NCI-H2107 treated with DMSO at 0.1 percent for 48 hours (cell line): ENCODE measurements at regions not wholly inside any gene's neighbourhood (a gene's known extent, or its start where the extent isn't known, plus 50 kb on each side); places are given as distances from the start of the nearest gene placed in this dataset.
"Not testable (repeated sequence)": the region's sequence is repeated elsewhere in the genome, so short reads cannot be mapped to it uniquely, and the experiment has no call there.

ENCODE experiments used
- DNase-seq: peaks from one replicate; lab custom pipeline; 2025; ENCODE audit not compliant: unreplicated experiment; lab: John Stamatoyannopoulos, UW

DNA sequence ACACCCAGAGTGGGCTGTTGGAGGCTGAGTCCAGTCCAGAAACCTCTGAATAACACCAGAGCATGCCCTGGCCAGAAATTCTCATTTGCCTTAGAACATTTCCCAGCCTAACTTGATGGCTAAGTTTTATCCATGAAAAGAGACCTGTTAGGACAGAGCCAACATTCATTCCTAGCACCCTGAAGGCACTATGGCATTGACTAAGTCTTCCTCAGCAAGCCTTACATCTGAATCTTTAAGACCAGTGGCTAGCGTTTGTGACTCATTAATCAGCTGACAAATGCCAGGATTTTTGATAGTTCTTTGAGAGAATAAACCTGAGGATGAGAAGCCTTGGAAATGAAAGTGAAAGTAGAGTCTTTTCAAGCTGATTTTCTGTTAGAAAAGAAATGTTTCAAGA, 1087.1 kb upstream of the ALCAM start:
- DNase-seq = no peak

DNA sequence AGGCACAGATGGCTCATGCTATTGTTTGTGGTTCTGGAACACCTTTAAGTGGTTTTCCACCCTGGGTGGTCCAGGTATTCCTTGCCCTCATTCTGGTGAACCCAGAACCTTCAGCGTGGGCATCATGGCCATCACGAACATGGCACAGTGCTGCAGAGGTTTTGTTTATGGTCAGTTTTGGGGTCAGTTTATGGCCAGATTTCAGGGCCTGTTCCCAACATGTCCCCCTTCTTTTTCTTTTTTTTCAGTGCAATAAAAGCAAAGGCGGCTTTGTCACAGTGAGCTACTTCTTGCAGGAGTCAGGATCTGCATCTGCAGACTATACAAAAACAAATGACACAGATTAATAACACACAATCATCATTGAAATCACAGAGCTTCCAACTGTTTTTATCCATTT, 1085.0 kb upstream of the ALCAM start:
- DNase-seq = no peak

DNA sequence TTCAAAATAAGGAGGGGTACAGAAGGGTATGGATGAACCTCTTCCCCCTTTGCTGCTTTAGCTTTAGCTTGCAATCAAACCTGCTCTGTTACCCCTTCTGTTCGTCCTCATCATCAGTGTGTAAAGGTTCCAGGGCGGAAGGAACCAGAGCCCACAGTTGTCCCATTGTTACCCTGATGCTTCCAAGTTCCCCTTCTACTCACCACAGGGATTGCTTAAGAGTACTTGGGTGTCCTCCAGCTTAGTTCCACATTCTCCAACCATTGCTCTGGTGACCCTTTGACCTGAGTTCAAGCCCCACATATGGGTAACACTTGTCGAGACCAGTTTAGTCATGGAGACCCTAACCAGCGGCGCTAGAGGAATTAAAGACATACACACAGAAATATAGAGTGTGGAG, 1080.1 kb upstream of the ALCAM start:
- DNase-seq = no peak

DNA sequence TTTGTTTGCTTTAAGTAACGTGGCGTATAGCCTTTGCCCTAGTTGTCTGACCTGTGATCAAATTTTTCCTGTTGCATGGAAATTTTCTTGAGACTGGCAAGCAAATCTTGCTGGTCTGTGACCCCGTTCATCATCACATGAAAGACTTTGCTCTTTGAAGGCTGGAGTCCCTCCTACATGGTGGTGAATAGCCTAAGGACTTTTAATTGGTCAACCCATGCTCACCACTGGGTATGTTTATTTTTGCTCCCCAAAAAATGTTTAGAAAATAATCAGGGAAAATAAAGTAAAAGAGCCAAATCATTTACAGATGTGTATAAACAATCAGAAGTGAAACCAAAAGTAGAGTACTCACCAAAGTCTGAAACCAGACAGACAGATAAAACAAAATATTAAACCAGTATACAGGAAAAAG, 1075.3 kb upstream of the ALCAM start:
- no peak for DNase-seq

DNA sequence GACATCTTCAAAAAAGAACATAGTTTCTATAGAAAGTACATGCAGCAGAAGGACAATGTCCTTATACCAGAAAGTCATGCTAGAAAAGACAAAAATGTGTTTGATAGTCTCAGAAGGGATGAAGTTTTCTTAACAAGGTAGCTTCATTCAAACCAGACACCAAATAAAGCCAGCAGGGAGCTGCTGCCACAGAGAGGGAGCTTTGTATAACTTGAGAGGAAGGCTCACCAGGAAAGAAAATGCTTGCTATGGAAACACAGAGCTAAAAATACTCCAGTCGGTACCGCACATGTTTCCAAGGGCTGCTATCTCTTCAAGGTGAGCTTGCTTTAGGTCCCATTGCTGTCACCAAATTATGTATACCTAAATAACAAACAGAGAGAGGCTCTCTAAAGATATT, 1074.8 kb upstream of the ALCAM start:
- DNase-seq = no peak

DNA sequence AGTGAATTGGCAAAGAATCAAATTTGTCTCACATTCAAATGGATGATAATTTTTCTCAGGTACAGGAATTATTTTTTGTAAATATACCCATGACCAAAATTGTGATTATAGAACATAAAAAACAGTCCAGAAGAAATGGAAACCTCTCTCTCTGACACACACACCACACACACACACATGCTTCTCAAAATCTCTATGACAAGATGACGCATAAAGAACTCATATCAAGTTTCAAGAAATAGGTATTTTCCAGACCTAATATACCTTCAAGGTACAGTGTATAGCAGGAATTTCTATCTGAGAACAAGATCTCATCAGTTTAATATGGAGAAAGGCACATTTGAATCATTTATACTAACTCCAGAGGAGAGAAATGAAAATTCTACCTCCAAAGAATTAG, 1069.1 kb upstream of the ALCAM start:
- DNase-seq = no peak

DNA sequence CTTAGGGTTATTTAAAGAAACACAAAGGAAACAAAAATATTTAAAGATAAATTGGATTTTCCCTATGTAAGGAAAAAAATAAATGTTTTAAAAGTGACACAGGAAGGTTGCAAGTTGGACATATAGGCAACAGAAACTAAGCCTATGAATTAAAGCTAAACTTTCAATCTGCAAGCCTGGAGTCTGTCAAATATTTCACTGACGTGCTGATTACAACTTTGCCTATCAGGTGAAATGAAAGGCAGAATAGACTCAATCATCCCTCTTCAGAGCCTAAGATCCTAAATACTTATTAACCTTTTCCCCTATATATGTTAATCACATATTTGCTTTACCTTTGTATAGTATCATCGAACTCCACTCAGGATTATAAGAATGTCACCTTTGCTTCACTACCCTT, 1068.0 kb upstream of the ALCAM start:
- no peak for DNase-seq

DNA sequence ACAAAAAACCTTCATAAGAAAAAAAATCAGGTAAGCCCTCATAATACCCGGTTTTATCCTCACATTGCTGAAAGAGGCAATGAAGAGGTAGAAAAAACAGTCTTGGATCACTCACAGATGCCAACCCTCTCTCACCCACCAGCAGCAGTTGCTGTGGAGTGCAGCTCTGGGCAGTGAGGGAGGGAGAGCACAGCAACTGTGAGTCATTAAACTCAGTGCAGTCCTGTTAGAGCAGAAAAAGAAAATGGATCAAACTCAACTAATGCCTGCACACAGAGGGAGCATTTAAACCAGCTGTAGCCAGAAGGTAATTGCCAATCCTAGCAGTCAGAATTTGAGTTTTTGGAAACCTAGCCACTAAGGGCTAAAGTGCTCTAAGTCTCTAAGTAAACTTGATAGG, 1050.6 kb upstream of the ALCAM start:
- DNase-seq = no peak

DNA sequence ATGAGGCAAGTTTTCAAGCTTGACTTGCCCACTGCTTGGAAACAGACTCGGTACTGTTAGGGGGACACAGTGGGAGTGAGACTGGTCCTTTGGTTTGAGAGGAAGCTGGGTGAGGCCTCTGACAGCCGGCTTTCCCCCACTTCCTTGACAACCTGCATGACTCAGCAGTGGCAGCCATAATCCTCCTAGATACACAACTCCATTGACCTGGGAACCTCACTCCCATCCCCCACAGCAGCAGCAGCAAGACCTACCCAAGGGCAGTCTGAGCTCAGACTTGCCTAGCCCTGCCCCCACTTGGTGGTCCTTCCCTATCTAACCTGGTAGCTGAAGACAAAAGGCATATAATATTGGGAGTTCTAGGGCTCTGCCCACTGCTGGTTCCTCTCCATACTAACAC, 1043.5 kb upstream of the ALCAM start:
- DNase-seq = no peak

DNA sequence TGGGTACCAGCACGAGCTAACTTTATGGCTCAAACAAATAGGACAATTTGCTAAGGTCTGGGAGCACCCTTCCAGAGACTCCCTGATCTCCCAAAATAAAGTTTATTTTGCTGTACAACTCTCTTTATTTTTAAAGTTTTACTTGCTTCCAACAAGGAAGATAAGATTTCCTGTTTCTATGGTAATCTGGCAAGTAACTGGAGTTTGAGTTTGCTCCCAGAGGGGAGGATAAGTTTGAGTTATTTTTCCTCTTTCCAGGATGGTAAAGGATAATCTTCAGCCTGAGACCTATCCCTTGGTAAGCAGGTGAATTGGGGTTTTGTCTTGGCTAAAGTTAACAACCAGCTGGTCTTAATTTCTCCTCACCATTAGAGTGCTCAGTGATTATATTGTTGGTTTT, 1019.4 kb upstream of the ALCAM start:
- no peak for DNase-seq

DNA sequence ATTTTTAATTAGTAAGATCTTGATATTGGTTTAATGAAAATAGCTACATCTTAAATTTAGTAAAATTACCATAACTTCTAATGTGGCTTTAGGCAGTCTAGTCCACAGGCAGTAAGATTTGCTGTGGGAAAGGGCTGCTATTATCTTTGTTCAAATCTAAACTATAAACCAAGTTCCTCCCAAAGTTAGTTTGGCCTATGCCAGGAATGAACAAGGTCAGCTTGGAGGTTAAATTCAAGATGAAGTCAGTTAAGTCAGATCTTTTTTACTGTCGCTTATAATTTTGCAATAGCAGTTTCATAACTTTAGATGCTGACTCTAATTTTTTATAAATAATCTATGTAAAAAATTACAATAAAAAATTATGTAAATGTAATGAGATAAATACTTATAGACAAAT, 1016.9 kb upstream of the ALCAM start:
- DNase-seq = no peak

DNA sequence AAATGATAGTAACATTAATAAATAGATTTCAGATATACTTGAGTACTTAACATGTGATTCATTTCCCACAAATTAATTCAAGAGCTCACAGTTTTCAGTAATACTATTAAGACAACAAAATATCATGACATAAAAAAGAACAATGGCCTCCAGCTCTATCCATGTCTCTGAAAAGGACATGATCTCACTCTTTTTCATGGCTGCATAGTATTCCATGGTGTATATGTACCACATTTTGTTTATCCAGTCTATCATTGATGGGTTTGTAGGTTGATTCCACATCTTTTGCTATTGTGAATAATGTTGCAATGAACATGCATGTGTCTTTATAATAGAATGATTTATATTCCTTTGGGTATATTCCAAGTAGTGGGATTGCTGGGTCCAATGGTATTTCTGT, 1012.8 kb upstream of the ALCAM start:
- DNase-seq = no peak

DNA sequence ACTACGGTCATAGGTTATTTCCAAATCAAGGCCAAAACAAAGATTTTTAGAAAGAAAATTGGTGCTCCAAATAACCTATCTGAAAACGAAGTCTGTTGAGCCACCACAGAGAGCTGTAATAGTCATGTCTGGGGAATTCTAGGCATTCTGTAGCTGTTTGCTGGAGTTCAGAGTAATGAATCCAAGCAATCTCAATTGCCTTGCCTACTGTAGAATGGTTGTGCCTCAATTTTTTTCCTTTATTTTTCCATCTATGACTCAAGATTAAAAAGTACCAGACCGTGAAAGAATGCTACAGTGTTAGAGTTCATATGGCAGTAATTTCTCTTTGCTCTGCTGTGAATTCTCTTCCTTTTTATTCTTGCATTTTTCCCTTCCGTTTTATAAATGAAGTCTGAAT, 1007.2 kb upstream of the ALCAM start:
- DNase-seq = no peak

DNA sequence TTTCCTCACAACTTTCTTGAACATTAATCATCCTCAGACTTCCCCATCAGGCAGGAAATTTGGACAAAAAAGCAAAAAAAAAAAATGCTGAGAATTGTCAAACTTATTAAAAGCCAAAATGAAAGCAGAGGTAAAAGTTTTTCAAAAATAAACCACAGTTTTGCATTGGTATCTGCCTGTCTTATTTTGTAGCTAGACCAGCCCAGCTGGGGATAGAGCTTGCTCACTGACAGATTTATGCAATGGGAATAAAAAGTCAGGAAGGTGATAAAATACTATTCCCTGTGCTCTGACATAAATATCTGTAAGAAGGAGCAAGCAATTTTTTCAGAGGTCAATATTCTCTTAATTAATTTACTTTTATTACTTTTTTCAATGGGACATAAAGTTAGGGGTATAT, 1006.7 kb upstream of the ALCAM start:
- no peak for DNase-seq

DNA sequence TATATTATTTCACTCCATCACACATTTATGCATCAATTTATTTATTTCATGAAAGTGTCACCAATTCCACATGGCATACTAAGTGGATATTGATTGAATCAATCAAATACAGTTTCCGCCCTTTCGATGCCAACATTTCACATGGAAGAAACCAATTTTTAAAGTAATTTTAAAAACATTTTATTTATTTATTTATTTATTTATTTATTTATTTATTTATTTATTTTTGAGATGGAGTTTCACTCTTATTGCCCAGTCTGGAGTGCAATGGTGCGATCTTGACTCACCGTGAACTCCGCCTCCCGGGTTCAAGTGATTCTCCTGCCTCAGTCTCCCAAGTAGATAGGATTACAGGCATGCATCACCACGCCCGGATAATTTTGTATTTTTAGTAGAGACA, 1005.0 kb upstream of the ALCAM start:
- not testable (repeated sequence) for DNase-seq

DNA sequence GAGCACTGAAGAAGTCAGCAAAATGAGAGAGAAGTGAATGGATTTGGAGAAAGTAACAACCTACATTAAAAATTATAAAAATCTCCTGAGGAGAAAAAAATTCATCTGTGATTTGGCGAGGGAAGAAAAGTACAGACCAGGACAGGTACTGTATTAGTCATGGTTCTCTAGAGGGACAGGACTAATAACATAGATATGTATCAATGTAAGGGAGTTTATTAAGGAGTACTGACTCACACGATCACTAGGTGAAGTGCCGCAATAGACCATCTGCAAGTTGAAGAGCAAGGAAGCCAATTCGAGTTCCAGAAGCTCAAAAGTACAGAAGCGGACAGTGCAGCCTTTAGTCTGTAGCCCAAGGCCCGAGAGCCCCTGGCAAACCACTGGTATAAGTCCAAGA, 1004.4 kb upstream of the ALCAM start:
- no peak for DNase-seq

DNA sequence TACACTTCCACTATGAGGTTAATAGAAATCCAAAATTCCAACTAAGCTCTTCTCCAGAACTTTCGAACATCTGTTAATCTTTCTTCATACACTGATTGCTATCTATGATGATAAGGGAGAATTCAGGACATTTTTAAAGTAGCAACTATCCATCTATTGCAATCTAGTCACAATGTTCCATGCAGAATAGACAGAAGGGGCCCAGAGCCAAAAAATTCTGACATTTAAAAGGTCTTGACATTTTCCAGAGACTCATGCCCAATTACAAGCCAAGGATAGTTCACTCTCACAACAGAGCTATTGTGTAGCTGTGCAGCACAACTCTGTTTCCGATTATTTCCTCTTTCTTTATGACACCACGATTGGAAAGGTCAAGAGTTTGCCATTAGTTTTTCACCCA, 999.7 kb upstream of the ALCAM start:
- no peak for DNase-seq

DNA sequence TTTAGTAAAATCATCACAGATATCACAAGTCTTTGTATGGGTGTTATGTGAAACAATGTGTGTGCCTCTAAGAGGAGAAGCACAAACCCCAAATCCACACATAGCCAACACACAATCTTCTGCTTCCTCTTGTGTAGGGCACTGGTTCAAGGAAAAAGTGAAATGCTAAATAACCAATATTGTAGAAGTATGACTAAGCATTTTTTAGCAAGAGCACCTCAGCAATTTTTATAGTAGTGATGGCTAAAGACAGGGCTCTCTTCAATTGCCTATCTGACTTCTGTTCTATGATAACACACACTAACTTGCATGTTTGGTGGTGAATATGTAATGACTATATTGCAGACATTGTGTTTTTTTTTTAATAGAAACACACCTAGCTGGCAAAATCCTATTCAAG, 997.9 kb upstream of the ALCAM start:
- DNase-seq = no peak

DNA sequence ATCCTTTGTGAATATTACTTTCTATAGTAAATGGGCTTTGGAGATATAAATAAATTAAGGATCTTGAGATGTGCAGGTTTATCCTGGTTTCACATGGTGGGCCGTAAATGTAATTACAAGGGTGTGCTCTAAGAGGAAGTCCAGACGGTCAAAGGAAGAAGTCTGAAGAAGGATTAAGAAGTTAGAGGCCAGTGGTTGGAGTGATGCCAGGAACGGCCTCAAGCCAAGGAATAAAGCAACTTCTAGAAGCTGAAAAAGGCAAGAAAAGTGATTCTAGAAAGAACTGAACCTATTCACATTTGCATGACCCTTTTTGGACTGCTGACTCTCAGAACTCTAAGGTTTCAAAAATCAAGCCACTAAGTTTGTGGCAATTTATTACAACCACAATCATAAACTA, 981.3 kb upstream of the ALCAM start:
- no peak for DNase-seq

DNA sequence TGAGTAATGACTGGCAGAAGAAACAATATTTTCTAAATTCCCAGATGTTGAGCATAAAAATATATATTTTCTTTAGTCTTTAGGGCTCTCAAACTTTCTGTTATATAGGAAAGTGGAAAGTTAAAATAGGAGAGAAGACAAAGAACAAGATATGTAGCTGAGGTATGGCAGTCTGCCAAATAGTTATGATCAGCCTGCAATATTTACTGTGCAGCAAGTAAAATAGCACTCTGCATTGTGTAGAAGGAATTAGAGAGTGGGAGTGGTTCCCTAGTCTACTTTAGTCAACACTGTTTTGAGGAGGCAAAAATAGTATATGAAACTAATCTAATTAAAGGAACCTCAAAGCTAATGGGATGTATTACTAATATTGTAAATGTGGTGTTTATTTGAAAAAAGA, 978.1 kb upstream of the ALCAM start:
- DNase-seq = no peak

DNA sequence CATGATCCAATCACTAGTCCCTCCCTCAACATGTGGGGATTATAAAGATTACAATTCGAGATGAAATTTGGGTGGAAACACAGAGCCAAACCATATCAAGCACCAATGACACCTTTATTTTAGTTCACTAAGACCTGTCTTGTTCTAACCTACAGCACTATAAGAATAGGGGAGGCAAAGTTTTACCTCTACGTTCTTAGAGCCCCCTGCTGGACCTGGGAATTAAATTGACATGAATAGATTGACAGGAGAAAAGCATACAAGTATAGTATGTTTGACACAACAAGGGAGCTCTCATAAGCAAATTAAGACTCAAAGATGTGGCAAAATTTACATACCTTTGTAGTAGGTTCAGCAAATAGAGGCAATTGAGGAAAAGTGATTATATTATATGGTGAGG, 974.4 kb upstream of the ALCAM start:
- no peak for DNase-seq

DNA sequence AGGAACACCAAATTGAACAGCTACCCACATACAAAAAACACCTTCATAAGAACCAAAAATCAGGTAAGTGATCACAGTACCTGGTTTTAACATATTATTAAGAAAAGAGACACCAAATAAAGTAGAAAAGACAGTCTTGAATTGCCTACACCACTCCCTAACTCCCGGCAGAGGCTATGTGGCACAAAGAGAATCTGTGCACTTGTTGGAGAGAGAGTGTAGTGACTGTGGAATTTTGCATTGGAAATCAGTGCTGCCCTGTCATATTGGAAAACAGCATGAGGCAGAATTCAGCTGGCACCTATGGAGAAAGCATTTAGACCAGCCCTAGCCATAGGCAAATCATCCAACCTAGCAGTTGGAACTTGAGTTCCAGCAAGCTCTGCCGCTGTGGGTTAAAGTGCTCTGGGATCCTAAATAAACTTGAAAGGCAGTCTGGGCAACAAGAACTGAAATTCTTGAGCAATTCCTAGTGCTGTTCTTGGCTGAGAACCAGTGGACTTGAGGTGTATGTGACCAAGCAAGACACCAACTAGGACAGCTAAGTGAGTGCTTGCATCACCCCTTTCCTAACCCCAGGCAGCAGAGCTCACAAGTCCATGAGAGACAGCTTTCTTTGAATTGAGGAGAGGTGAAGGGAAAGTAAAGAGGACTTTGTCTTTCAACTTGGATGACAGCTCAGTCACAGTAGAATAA, 969.6 kb upstream of the ALCAM start:
- DNase-seq = no peak

DNA sequence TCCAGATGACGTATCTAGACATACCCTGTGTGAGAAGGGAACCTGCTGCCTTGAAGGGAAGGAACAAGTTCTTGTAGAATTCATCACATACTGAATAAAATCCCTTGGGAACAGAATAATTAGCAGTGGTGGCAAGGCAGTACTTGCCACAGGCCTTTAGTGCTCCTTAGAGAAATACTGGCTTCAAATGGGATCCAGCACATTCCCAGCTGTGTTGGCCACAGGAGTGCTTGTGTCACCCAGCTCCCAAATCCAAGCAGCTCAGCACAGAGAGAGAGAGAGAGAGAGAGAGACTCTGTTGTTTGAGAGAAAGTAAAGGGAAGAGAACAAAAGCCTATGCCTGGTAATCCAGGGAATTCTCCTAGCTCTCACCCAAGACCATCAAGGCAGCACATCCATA, 969.0 kb upstream of the ALCAM start:
- DNase-seq = no peak

DNA sequence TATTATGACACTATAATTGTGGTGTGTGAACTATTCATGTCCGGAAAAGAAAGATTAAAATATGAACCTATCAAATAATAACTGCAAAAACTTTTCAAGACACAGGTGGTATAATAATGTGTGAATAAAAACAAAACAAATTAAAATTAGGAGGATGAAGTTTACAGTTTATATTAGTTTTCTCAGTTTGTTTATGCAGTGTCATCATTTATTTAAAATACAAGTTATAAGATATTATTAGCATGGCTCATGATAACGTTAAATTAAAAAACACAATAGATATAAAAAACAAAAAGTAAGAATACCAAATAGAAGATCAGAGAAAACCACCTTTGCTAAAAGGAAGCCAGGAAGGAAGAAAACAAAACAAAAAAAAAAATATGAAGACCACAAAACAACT, 963.8 kb upstream of the ALCAM start:
- no peak for DNase-seq
